Mucosa of gallbladder (tissue), 1 donor: ENCODE measurements at regions not wholly inside any gene's neighbourhood (a gene's known extent, or its start where the extent isn't known, plus 50 kb on each side); places are given as distances from the start of the nearest gene placed in this dataset.
"Not testable (repeated sequence)": the region's sequence is repeated elsewhere in the genome, so short reads cannot be mapped to it uniquely, and the experiment has no call there.

Experiments
- DNase-seq: peaks from one replicate; pipeline ENCODE4 v3.0.0-alpha.2; 2020; ENCODE audit warnings: low spot score
- donor health status: DM: no; HTN: no; CAD: no.

DNA sequence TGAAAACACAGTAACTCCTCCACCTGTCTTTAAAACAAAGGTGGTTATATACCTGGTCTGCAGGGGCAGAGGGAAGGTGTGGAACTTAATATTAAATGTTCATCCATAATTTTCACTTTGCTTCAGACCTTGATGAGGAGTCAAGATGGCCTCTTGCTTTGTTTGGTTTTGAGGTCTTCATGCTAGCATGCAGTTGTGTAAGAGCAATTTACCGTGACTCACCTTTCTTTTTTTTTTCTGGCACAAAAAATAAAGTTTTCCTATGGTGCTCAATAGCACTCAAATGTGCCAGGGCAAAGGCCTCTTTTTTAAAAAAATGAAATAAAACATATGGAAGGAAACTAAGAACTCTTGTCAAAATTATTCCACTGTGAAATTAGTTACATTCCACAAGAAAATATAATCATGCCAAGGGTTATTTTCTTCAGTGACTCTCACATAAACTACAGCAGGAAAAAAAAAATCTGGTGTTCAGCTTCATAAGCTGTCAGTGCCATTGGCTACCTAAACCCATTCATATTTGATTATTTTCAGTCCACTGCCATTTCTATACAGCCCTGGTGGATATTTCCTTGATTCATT lies 128.2 kb downstream of the SLC7A11 start:
- DNase-seq, result no peak

DNA sequence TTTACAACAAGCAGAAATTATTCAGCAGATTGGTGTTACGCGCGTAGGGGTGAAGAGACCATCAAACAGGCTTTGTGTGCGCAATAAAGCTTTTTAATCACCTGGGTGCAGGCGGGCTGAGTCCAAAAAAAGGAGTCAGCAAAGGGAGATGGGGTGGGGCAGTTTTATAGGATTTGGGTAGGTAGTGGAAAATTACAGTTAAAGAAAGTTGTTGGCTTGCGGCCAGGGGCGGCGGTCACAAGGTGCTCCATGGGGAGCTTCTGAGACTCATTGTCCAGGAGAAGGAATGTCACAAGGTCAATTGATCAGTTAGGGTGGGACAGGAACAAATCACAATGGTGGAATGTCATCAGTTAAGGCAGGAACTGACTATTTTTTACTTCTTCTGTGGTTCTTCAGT lies 129.3 kb downstream of the SLC7A11 start:
- DNase-seq, result not testable (repeated sequence)

DNA sequence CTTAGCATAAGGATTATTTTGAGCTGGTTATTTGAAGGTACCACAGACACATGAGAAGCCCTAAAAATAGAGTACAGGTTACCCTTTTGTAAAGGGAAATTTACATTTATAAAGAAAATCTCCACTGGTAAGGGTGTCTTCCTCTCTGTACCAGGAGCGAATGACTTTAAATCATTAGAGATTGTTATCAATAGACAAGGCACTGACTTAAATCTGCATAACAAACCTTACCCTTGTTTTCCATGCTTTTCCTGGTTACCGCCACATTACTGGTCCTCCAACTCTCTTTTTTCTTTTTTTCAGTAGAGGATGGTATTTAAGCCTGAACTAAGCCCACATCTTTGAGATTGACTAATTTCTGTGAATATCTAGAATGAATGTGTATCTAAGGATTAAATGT lies 129.8 kb downstream of the SLC7A11 start:
- no peak for DNase-seq

DNA sequence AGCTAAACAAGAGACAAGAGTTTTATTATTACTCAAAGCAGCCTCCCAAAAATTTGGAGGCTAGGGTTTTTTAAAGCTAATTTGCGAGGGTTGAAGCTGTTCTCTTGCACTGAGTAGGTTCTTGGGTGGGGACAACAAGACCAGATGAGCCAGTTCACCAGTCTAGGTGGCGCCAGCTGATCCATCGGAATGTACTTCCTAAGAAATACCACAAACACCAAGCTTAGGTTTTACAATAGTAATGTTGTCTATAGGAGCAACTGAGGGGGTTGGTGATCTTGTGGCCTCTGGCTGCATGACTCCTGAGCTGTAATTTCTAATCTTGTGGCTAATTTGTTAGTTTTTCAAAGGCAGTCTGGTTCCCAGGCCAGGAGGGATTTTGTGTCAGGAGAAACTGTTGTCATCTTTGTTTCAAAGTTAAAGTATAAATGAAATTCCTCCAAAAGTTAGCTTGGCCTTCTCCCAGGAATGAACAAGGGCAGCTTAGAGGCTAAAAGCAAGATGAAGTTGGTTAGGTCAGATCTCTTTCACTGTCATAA lies 130.6 kb downstream of the SLC7A11 start:
- no peak for DNase-seq

DNA sequence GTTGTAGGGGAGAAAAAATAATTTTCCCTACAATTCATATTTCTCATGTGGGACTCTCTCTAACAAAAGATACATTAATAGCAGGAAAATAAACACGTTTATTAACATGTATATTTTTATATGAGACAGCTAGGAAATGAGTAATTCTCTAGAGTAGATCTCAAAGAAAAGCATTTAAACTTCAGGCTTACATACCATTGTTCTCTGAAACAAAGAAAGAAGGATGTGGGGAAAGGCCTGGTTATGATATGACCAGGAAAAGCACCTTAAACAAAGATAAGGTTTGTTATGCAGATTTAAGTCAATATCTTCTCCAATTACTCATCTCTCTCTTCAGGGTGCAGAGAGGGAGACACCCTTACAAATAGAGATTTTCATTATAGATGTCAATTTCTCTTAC lies 131.3 kb downstream of the SLC7A11 start:
- DNase-seq, result no peak

DNA sequence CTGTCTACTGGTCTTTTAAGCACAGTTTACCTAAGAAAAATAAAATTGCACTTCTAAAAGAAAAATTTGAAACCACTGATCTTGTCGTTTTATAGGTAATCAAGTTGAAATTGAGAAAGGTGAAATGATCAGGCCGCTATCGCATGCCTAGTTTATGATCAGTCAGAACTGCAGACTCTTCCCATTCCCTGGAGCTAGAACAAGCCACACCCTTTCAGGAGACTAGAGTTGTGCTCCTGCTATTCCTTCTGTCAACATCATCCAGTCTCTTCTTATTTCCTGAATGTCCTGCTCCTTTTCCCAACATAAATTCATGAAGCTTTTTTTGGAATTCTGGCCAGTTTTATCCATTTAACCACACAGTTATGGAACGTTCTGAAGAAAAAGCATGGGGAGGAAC lies 135.1 kb downstream of the SLC7A11 start:
- no peak for DNase-seq

DNA sequence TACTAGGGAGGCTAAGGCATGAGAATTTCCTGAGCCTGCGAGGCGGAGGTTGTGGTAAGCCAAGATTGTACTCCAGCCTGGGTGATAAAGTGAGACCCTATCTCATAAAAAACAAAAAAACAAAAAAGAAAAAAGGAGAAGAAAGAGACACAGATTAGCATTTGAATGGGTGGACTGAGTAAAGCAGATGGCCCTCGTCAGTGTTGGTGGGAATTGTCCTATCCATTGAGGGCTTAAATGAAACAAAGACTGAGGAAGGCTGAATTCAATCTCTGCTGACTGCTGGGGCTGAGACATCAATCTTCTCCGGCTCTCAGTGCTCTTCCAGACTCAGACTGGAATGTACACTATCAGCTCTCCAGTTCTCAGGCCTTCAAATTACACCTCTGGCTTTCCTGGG lies 136.8 kb downstream of the SLC7A11 start:
- DNase-seq, result no peak

DNA sequence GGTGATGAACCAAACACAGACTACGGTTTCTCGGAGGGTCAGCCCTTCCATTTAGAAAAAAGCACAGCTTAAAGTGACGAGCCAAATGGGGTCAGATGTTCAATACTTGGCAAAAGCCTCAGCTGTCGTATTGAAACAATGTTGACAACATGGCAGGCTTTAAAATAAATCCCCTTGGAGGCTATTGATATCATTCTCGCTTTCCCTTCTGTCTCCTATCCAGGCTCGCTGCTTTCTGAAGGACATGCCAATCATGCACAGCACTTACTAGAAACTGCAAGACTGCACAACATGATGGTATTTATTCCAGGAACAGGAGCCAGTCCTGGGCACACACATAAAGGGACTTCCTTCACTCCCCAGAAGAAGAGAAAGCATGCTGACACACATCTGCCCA lies 137.9 kb downstream of the SLC7A11 start:
- DNase-seq, result no peak

DNA sequence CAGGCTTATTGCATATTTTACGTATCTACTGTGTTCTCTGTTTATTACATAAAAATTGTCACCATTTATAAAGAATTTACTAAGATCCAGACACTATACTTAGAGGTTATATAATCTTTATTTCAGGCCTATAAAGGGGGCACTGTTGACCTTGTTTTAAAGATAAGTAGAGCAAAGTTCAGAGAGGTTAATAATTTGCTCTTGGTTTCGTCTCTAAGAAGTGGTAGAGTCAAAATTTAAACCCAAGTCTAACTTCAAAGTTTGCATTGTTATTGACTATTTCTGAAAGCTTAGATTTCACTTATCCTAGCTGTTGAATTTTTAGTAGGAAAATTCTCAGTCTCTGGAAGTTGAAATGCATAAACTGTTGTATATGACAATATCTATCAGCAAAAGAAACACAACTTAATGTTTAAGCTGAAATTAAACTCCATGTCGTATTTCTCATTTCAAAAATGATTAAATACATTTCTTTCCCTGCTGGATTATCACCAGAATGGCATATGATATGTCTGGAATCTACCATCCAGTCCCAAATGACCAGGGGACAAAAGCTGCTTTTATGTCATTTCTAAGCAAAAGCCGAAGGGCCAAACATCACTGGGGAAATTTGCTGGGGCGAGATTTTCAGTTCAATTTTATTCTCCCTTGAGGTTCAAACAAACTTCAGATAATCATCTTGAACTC lies 138.4 kb downstream of the SLC7A11 start:
- DNase-seq, result no peak

DNA sequence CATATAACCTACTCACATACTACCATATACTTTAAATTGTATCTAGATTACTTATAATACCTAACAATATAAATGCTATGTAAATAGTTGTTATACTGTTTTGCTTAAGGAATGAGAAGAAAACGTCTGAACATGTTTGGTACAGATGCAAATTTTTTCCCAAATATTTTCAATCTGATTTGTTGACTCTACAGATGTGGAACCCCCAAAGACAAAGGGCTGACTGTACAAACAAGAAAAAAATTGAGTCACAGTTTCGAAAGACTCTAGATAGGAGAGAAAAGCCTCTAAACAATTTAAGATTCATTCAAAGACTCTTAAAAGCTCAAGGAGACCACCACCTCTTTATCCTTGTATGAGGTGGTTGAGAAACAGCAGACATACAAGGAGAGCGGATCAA lies 142.8 kb downstream of the SLC7A11 start:
- no peak for DNase-seq

DNA sequence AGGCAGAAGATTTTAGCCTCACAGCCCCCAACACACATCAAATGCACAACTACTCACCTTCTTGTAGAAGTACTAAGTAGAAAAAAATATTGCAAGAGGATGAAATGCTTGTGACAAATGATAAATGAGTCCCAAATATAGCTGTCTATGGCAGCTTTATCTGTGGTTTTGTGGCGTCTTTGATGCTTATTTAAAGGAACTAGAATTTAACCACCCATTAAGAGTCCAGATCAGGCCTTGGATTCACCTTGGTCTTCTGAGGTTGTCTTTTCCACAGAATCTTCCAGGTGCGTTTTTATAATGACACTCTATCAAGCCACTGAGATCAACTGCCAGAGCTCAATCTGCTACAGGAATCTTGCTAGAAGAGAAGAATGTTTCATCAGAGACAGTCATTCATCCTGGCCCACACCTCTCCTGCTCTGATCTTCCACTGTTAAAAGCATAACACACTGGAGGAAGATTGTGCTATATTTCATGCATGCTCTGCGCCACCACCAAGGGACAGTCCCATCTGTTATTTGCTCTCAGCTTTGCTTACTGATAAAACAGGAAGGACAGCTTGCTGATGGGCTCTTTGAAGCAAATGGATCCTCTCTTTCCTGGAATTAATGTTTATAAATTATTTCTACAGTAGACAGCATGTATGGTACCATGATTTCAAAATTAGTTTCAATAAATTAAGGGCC lies 144.1 kb downstream of the SLC7A11 start:
- no peak for DNase-seq

DNA sequence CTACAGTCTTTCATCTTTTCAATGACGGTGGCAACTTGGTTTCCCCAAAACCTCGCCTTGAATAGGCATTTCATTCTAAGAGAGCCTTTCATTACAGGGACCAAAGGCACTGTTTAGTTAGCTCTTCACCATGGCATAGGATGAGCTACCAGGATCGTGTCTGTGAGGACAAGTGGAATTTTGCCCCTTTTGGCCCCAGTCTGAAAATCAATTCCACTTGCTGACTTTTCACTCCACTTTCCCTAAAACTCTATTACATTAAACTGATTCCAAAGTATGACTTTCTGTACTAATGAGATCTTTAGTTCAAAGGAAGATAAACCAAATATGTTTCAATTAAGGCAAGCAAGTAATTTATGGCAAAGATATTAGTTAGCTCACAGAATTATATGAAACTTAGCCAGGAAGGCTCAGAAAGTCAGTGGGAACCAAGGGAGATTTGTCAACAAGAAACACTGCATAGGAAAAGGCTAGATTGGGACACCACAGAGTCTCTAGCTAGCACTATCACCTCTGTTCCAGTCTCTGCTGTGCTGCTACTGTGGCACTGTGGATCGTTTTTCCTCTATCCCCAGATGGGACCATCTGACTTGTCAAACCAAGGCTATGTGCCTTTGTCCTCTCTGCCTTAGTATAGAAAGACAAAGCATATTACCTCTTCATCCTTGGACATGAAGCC lies 145.6 kb downstream of the SLC7A11 start:
- no peak for DNase-seq

DNA sequence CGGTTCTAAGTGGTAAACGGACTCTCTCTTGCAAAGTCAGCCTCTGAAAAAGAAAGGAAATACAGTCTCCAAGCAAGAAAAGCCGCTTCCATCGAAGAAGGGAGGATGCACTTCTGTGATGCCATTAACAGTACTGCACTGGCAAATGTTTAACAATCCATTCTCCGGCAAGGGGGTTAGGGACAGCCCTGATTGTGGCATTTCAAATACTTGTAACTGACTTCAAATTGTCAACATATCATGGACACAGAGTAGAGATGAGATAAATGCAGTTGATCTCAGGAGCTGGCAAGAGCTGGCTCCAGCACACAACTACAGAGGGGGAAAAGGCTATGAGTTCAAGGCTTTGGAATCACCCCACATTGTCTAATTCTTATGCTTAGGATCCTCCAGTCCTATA lies 146.8 kb downstream of the SLC7A11 start:
- DNase-seq, result no peak

DNA sequence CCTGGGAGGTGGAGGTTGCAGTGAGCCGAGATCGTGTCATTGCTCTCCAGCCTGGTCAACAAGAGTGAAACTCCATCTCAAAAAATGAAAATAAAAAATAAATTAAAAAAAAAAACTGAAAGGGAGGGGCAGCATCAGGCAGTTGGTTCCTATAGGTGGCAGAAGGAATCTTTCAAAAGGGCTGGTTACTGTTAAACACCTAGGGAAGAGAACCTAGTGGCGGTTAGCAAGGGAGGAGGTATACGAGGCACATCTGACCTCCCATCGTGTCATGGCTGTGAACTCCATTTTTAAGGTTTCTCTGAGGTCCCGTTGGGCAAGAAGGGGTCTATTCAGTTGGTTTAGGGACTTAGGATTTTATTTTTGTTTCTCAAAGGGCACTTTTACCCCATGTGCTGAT lies 150.1 kb downstream of the SLC7A11 start:
- no peak for DNase-seq

DNA sequence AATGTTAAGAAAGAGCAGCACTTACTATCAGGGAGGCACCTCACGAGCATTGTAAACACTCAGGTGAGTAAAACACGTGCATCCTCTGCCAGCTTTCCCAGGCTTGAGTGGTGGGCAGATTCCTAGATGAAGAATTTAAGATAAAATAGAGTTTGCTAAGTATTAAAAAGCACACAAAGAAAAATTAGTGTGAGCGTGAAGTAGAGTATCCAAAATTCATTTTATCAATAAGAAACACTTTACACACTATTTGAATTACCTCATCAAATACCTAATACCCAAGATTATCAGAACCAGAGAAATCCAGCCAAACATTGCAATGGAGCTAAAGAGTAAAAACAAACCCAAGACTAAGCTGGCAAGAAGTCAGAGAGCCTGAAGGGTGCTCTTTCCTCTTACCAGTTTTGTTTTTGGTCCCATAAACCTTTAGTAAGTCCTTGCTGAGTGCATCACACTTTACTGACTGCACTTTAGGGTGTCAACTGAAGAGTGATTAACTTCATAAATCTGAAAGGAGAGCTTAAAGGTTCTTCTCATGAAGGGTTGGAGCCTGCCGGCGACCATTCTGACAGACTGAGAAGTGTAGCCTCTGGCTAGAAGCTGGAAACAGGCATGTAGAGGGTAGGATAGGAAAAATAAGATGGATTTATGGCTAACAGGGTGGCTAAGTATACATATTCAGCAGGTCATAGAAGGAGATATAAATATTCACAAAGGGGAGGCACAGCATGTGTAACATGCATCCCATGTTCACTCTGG lies 151.1 kb downstream of the SLC7A11 start:
- no peak for DNase-seq

DNA sequence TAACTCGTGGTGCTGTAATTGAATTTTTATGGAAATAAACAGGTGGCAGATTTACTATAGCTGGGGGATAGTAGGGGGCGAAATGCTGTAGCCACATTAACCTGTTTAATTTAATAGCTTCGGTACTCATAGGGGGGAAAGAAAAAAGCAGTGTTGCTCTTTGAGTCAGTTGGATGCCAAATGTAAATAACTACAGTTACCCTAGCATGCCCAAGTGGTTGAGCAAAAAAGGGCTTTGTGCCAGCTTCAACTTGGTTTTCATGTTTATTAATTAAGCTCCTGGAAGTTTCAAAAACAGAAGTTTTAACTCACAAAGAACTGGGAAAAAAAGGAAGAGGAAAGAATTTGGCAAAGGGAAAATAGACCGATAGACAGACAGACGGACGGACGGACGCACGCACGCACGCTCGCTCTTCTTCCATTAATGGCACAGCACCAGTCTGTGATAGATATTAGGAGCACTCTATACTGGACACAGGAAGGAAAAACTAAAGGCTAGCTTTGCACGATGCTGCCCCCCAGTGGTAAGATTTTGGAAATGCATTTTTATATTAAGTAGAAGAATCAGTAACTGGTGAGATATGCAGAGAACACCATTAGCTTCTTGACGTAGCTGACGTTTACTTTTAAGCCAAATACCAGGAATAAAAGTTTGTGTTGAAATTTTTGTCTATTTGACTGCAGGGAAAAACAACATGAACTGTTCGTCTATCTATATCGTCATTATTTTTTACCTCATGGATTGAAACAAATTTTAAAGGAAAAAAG lies 151.8 kb downstream of the SLC7A11 start:
- peak; percentile 66 for DNase-seq

DNA sequence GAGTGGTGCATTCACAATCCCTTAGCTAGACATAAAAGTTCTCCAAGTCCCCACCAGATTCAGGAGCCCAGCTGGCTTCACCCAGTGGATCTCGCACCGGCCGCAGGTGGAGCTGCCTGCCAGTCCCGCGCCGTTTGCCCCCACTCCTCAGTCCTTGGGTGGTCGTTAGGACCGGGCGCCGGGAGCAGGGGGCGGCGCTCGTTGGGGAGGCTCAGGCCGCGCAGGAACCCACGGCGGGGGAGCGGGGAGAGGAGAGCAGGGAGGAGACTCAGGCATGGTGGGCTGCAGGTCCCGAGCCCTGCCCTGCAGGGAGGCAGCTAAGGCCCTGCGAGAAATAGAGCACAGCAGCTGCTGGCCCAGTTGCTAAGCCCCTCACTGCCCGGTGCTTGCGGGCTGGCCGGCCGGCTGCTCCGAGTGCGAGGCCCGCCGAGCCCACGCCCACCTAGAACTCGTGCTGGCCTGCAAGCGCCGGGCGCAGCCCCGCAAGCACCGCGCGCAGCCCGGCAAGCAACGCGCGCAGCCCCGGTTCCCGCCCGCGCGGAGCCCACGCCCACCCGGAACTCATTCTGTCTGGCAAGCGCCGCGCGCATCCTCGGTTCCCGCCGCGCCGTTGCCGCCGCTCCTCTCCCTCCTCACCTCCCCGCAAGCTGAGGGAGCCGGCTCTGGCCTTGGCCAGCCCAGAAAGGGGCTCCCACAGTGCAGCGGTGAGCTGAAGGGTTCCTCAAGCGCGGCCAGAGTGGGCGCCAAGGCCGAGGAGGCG lies 153.5 kb downstream of the SLC7A11 start:
- no peak for DNase-seq

DNA sequence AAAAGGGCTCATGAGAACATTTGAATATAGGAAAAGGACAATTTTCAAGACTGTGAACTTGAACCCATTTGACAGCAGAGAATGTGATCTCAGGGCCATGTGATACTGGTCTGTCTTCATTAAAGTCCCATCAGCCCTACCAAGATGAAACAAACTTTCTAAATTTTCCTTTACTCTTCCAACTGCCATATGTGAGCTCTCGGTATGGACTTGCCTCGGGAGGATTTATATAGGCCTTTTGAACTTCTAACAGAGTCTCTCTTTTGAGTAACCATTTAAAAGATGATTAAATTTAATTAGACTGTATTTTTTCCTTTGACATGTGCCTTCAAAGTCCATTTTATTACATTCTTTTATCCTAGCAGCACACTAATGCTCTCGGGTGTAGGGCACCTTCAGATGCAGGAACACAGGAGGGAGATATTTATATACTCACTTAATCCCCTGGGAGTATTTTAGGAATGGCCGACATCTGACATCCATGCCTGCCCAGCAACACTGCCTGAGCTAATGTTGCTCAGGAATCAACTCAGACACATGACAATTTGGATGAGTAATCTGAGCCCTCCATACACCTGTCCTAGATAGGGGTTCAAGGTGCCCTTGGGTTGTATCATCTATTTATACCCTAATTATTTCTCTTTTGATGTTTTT lies 155.0 kb downstream of the SLC7A11 start:
- no peak for DNase-seq

DNA sequence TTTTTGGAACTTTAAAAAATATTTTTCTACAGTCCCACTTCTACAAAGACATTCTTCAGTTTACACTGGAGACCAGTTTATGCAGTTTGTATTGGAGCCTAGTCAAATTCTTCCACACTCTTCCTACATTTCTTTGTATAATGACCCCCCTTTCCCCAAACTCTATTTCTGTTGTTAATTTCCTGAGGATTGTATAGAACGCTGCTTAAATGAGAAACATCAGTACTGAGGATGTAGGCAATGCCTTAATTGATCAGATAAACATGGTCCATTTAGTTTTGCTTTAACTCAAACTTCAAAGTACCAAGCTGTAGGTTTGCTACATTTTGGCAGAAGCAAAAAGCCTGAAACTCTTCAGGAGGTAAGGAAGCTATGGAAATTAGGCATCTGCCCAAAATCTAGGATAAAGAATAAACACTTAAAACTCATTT lies 155.5 kb downstream of the SLC7A11 start:
- no peak for DNase-seq
